B cell (primary cell): ENCODE measurements at regions not wholly inside any gene's neighbourhood (a gene's known extent, or its start where the extent isn't known, plus 50 kb on each side); places are given as distances from the start of the nearest gene placed in this dataset.

ENCODE experiments used
- ATAC-seq: fragments of 200-7000 bp; cut with Tn5 transposase; one replicate; pipeline ENCODE4 v1.10.0; 2021; ENCODE audit warnings: low read depth, mild to moderate bottlenecking, moderate number of reproducible peaks, moderate library complexity
- CTCF ChIA-PET: fragments of 350-600 bp; sonication (Branson Sonifier 250); formaldehyde crosslinking; loops from one replicate; lab custom pipeline; 2021; ENCODE audit warnings: antibody characterized with exemption, inconsistent platforms; lab: Charles Lee
- POLR2A ChIA-PET: fragments of 350-600 bp; sonication (Branson Sonifier 250); formaldehyde crosslinking; loops from one replicate; lab custom pipeline; 2021; ENCODE audit warnings: antibody characterized with exemption; lab: Charles Lee
- DNase-seq: peaks from one replicate; pipeline ENCODE4 v3.0.0; 2013
- H2AFZ ChIP-seq: 2 replicates; pipeline ENCODE4 v1.6.1; 2012; ENCODE audit warnings: mild to moderate bottlenecking, low read depth, low read length; ENCODE audit not compliant: insufficient read depth, poor library complexity, severe bottlenecking
- H3K27ac ChIP-seq, 2 donors: 1 replicate in 1 of 2; 2 replicates in 1 of 2; pipeline ENCODE4 v1.5.1; 2012 to 2013; ENCODE audit warnings: low read length in 2 of 2, mild to moderate bottlenecking in 2 of 2, moderate library complexity in 1 of 2
- H3K27me3 ChIP-seq, 4 experiments: fragments of 200-600 bp in 1 of 4; sonication (generic) in 1 of 4; replicated peaks in 1 of 4; 1 replicate in 2 of 4; 2 replicates in 2 of 4; pipeline versions ENCODE4 v1.6.1 to v1.7.0; 2013 to 2016; ENCODE audit warnings: low read length in 3 of 4, mild to moderate bottlenecking in 2 of 4, mixed read lengths in 1 of 4, moderate library complexity in 1 of 4; ENCODE audit not compliant: insufficient read depth in 4 of 4, control insufficient read depth in 3 of 4; ENCODE audit errors: control extremely low read depth in 1 of 4
- H3K36me3 ChIP-seq, 2 experiments: replicated peaks in 1 of 2; 1 replicate in 1 of 2; 2 replicates in 1 of 2; pipeline versions ENCODE4 v1.6.1 to v1.7.1; 2013; ENCODE audit warnings: low read length in 1 of 2; ENCODE audit not compliant: insufficient read depth in 2 of 2, control insufficient read depth in 1 of 2; ENCODE audit errors: control extremely low read depth in 1 of 2, extremely low read depth in 1 of 2
- H3K4me1 ChIP-seq, 2 donors: fragments of 200-600 bp in 1 of 2; sonication (generic) in 1 of 2; 1 replicate in 1 of 2; 2 replicates in 1 of 2; pipeline versions ENCODE4 v1.5.1 to v1.6.1; 2013 to 2017; ENCODE audit warnings: low read length in 2 of 2; ENCODE audit not compliant: control insufficient read depth in 2 of 2, insufficient read depth in 2 of 2
- H3K4me2 ChIP-seq: replicated peaks from 2 replicates; pipeline ENCODE3; 2012; ENCODE audit warnings: mild to moderate bottlenecking, low read depth, low read length; ENCODE audit not compliant: poor library complexity, severe bottlenecking
- H3K4me3 ChIP-seq, 5 experiments: fragments of 200-600 bp in 1 of 5; sonication (generic) in 1 of 5; 1 replicate in 3 of 5; 2 replicates in 2 of 5; pipeline versions ENCODE4 v1.5.1 to v1.7.0; 2011 to 2016; ENCODE audit warnings: low read length in 4 of 5, mild to moderate bottlenecking in 4 of 5, low read depth in 2 of 5, control low read depth in 1 of 5, moderate library complexity in 1 of 5; ENCODE audit not compliant: insufficient read depth in 1 of 5; ENCODE audit errors: control extremely low read depth in 1 of 5, extremely low read depth in 1 of 5
- H3K79me2 ChIP-seq: fragments of 200-600 bp; sonication (generic); one replicate; pipeline ENCODE4 v1.6.0; 2016; ENCODE audit warnings: low read length; ENCODE audit not compliant: control insufficient read depth, insufficient read depth
- H3K9ac ChIP-seq: fragments of 200-600 bp; sonication (generic); 2 replicates; pipeline ENCODE4 v1.6.1; 2017; ENCODE audit warnings: mild to moderate bottlenecking, low read length, moderate library complexity
- H3K9me3 ChIP-seq, 3 donors: one replicate each; pipeline versions ENCODE4 v1.6.1 to v1.7.1; 2013; ENCODE audit warnings: low read length in 2 of 3; ENCODE audit not compliant: control insufficient read depth in 2 of 3, insufficient read depth in 1 of 3; ENCODE audit errors: control extremely low read depth in 1 of 3
- H4K20me1 ChIP-seq: 2 replicates; pipeline ENCODE4 v1.6.0; 2012; ENCODE audit warnings: mild to moderate bottlenecking, low read length; ENCODE audit not compliant: insufficient read depth, control insufficient read depth, poor library complexity, severe bottlenecking
- H3K27ac Mint-ChIP-seq: one replicate; pipeline ENCODE4 v1.8.0; 2021; ENCODE audit warnings: mixed read lengths
- H3K27me3 Mint-ChIP-seq: one replicate; pipeline ENCODE4 v1.8.0; 2021; ENCODE audit warnings: mixed read lengths
- H3K4me1 Mint-ChIP-seq: one replicate; pipeline ENCODE4 v1.8.0; 2021; ENCODE audit warnings: mixed read lengths
- H3K4me3 Mint-ChIP-seq: one replicate; pipeline ENCODE4 v1.8.0; 2021; ENCODE audit warnings: mixed read lengths
- H3K9me3 Mint-ChIP-seq: one replicate; pipeline ENCODE4 v1.8.0; 2022; ENCODE audit warnings: mixed read lengths; ENCODE audit not compliant: insufficient read depth
- CTCF ChIP-seq: fragments of 200-600 bp; IDR thresholded peaks from one replicate; pipeline ENCODE4 v1.8.0; 2022; ENCODE audit warnings: antibody characterized with exemption, mild to moderate bottlenecking
- EZH2 ChIP-seq: IDR thresholded peaks from 2 replicates; pipeline ENCODE4 v1.6.1; 2012; ENCODE audit warnings: borderline replicate concordance, low read depth, mild to moderate bottlenecking, moderate library complexity, low read length; ENCODE audit not compliant: insufficient read depth, poor library complexity, severe bottlenecking
- WGBS: methylation state at CpG from one replicate; pipeline ENCODE4 v1.1.5; 2013; ENCODE audit warnings: missing lambda C conversion rate; ENCODE audit not compliant: insufficient coverage; 5-methylcytosine and 5-hydroxymethylcytosine counted together
- intact Hi-C: fragments of 100-400 bp; cut with micrococcal nuclease; formaldehyde crosslinking; loops from one replicate; pipeline ENCODE4 v1.10.0; 2022

GRCh38 chr5:12095808-12096281, 191.6 kb upstream of the CTNND2 start:
- TF ChIP-seq CTCF (no peak), EZH2 (no peak)
- Histone ChIP-seq H3K9me3 (no peaks in the 10 kb centered on the region), H3K79me2 (no peaks in the 10 kb centered on the region), H3K4me3 (no peak overlapping the region), H3K27me3 (no peaks in the 10 kb centered on the region), H2AFZ (no peak overlapping the region), H3K9ac (no peak overlapping the region), H3K4me2 (no peak overlapping the region), H3K4me1 (no peaks in the 10 kb centered on the region), H3K27ac (no peak overlapping the region), H4K20me1 (no peaks in the 10 kb centered on the region), H3K36me3 (no peaks in the 10 kb centered on the region)
- 33% methylated on average over 1 of the region's 1 CpG for WGBS
- Mint-ChIP-seq H3K4me3 (no peak overlapping the region), H3K27ac (no peak overlapping the region), H3K9me3 (peaks cover 10% of the 10 kb centered on the region), H3K4me1 (no peaks in the 10 kb centered on the region), H3K27me3 (no peaks in the 10 kb centered on the region)
- POLR2A ChIA-PET: no interaction called here
- CTCF ChIA-PET: no interaction called here
- no peak for ATAC-seq
- intact Hi-C loops: no loop called here
- DNase-seq: no peak

- Histone ChIP-seq H3K27me3 (no peaks in the 10 kb centered on the region), H3K4me3 (no peak overlapping the region), H3K4me1 (no peaks in the 10 kb centered on the region), H3K36me3 (no peaks in the 10 kb centered on the region), H3K79me2 (no peaks in the 10 kb centered on the region), H3K9me3 (no peaks in the 10 kb centered on the region), H3K27ac (no peak overlapping the region), H3K9ac (no peak overlapping the region), H3K4me2 (no peak overlapping the region), H4K20me1 (no peaks in the 10 kb centered on the region), H2AFZ (no peak overlapping the region)
- TF ChIP-seq CTCF (no peak), EZH2 (no peak)
- DNase-seq: no peak
- ATAC-seq: no peak
- Mint-ChIP-seq H3K9me3 (peaks cover 5% of the 10 kb centered on the region), H3K4me3 (no peak overlapping the region), H3K4me1 (no peaks in the 10 kb centered on the region), H3K27ac (no peak overlapping the region), H3K27me3 (no peaks in the 10 kb centered on the region)
- POLR2A ChIA-PET: no interaction called here
- no CpG with 5 or more reads among the region's 6 CpGs for WGBS
- CTCF ChIA-PET: no interaction called here
- intact Hi-C loops: no loop called here
Observed at GRCh38 chr5:12093586-12093985, 189.3 kb upstream of the CTNND2 start.
